Upper lobe of left lung (tissue), 4 donors: ENCODE measurements at regions not wholly inside any gene's neighbourhood (a gene's known extent, or its start where the extent isn't known, plus 50 kb on each side); places are given as distances from the start of the nearest gene placed in this dataset.

Experiments
- CTCF ChIP-seq, 6 experiments: fragments of 450-650 bp in 4 of 6; fragments of 200-600 bp in 2 of 6; sonication (generic) in 2 of 6; IDR thresholded peaks; one replicate each; pipeline ENCODE4 v1.5.1; 2016 to 2019; ENCODE audit warnings: antibody characterized with exemption in 6 of 6
- EP300 ChIP-seq, 4 donors: sonication (generic); formaldehyde crosslinking; IDR thresholded peaks; one replicate each; pipeline ENCODE4 v1.5.1; 2017; ENCODE audit warnings: antibody characterized with exemption in 4 of 4, control low read depth in 2 of 4
- POLR2A ChIP-seq, 4 donors: fragments of 450-650 bp; IDR thresholded peaks; one replicate each; pipeline ENCODE4 v1.5.1; 2016 to 2017; ENCODE audit warnings: antibody characterized with exemption in 4 of 4, mild to moderate bottlenecking in 2 of 4
- POLR2AphosphoS5 ChIP-seq, 2 donors: sonication (generic); formaldehyde crosslinking; IDR thresholded peaks; one replicate each; pipeline ENCODE4 v1.5.1; 2017; ENCODE audit warnings: antibody characterized with exemption in 2 of 2

GRCh38 chr5:120394259-120394658, 69.8 kb upstream of the PRR16 start:
- TF ChIP-seq CTCF (IDR thresholded peaks at IDR 0.05) (no peak), EP300 (IDR thresholded peaks at IDR 0.05) (no peak), POLR2A (IDR thresholded peaks at IDR 0.05) (no peak), POLR2AphosphoS5 (IDR thresholded peaks at IDR 0.05) (no peak)
